Prostate gland (tissue), 2 donors: ENCODE measurements at regions not wholly inside any gene's neighbourhood (a gene's known extent, or its start where the extent isn't known, plus 50 kb on each side); places are given as distances from the start of the nearest gene placed in this dataset.

Experiments used
- POLR2A ChIP-seq: fragments of 450-650 bp; IDR thresholded peaks from one replicate; pipeline ENCODE4 v1.6.1; 2016; ENCODE audit warnings: antibody characterized with exemption, mild to moderate bottlenecking
- POLR2AphosphoS5 ChIP-seq: sonication (generic); formaldehyde crosslinking; IDR thresholded peaks from one replicate; pipeline ENCODE4 v1.6.1; 2017; ENCODE audit warnings: antibody characterized with exemption
- TF ChIP-seq, protein P1 (sequence below), 4 experiments: fragments of 200-600 bp in 2 of 4; fragments of 450-650 bp in 2 of 4; sonication (generic) in 2 of 4; IDR thresholded peaks; 1 replicate in 3 of 4; 2 replicates in 1 of 4; pipeline ENCODE4 v1.5.1; 2016 to 2019; ENCODE audit warnings: antibody characterized with exemption in 4 of 4, mild to moderate bottlenecking in 2 of 4, moderate library complexity in 2 of 4

DNA sequence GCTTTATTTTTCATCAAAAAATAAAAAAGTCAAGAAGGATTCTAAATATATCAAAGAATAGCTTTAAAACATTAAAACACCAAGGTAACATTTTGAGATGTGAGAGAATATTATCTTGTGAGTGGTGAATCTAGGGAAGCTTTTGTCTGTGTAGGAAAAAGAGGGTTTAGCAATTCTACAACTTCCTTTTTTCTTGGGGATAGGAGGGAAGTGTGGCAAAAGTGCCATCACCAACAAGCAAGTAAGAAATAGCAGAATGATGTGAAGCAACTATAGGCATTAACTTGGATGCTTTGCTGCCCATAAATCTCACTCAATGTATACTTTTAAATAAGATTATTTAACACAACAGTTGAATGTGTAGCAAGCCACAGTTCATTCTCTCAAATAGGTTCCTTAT lies 57.8 kb upstream of the SUCLG2 start:
- TF ChIP-seq, protein P1, sequence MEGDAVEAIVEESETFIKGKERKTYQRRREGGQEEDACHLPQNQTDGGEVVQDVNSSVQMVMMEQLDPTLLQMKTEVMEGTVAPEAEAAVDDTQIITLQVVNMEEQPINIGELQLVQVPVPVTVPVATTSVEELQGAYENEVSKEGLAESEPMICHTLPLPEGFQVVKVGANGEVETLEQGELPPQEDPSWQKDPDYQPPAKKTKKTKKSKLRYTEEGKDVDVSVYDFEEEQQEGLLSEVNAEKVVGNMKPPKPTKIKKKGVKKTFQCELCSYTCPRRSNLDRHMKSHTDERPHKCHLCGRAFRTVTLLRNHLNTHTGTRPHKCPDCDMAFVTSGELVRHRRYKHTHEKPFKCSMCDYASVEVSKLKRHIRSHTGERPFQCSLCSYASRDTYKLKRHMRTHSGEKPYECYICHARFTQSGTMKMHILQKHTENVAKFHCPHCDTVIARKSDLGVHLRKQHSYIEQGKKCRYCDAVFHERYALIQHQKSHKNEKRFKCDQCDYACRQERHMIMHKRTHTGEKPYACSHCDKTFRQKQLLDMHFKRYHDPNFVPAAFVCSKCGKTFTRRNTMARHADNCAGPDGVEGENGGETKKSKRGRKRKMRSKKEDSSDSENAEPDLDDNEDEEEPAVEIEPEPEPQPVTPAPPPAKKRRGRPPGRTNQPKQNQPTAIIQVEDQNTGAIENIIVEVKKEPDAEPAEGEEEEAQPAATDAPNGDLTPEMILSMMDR (IDR thresholded peaks at IDR 0.05) = no peak
- no peak for TF ChIP-seq POLR2AphosphoS5
- no peak for TF ChIP-seq POLR2A
